HepG2 (cell line): ENCODE measurements at regions not wholly inside any gene's neighbourhood (a gene's known extent, or its start where the extent isn't known, plus 50 kb on each side); places are given as distances from the start of the nearest gene placed in this dataset.

Experiments
- ATAC-seq: fragments of 200-7000 bp; cut with Tn5 transposase; 3 replicates; pipeline ENCODE4 v1.9.1; 2020; ENCODE audit warnings: mild to moderate bottlenecking, moderate library complexity
- BruUV-seq: library from RNA; stranded (reverse); fragments of 400-500 nt; replicated peaks from 2 replicates; lab custom pipeline; 2021; lab: Mats Ljungman, UMichigan
- CTCF ChIA-PET: fragments of 300-600 bp; formaldehyde crosslinking; extraction: SDS; loops from one replicate; lab custom pipeline; 2021; ENCODE audit warnings: low total read pairs, inconsistent platforms, low intra/inter-chr PET ratio; lab: Yijun Ruan, JAX
- POLR2A ChIA-PET: fragments of 350-600 bp; sonication (Branson Sonifier 250); formaldehyde crosslinking; loops from one replicate; lab custom pipeline; 2020; ENCODE audit warnings: antibody characterized with exemption, inconsistent platforms; lab: Yijun Ruan, JAX
- DNase-seq: peaks from one replicate; pipeline ENCODE4 v3.0.0-alpha.2; 2015; ENCODE audit warnings: low spot score
- FAIRE-seq: peaks from 3 replicates; lab custom pipeline; 2011; peaks lifted over from hg19 to GRCh38; lab: Jason Lieb, UNC
- H2AFZ ChIP-seq: one replicate; pipeline ENCODE4 v1.6.1; 2011; ENCODE audit warnings: low read length, inconsistent platforms
- H3K27ac ChIP-seq: fragments of 300-600 bp; 3 replicates; pipeline ENCODE4 v1.8.0; 2011; ENCODE audit warnings: mixed run types, mild to moderate bottlenecking, mixed read lengths, low read length, inconsistent platforms; ENCODE audit not compliant: insufficient read depth; ENCODE audit errors: extremely low read length
- H3K27me3 ChIP-seq, 2 experiments: fragments of 200-600 bp in 1 of 2; 2 replicates in 1 of 2; 3 replicates in 1 of 2; pipeline versions ENCODE4 v1.6.0 to v1.8.0; 2011; ENCODE audit warnings: low read length in 2 of 2, mild to moderate bottlenecking in 2 of 2, moderate library complexity in 2 of 2, inconsistent platforms in 1 of 2; ENCODE audit not compliant: insufficient read depth in 2 of 2, control insufficient read depth in 1 of 2
- H3K36me3 ChIP-seq, 2 experiments: fragments of 200-600 bp in 1 of 2; replicated peaks in 1 of 2; 2 replicates in 1 of 2; 3 replicates in 1 of 2; pipeline versions ENCODE4 v1.5.1 to v1.8.0; 2011; ENCODE audit warnings: low read length in 2 of 2, inconsistent platforms in 1 of 2; ENCODE audit not compliant: insufficient read depth in 2 of 2, control insufficient read depth in 1 of 2
- H3K4me1 ChIP-seq: 2 replicates; pipeline ENCODE4 v1.5.1; 2012; ENCODE audit warnings: low read length, inconsistent platforms; ENCODE audit not compliant: insufficient read depth
- H3K4me2 ChIP-seq: 2 replicates; pipeline ENCODE4 v1.6.0; 2011; ENCODE audit warnings: low read depth, low read length, inconsistent platforms
- H3K4me3 ChIP-seq, 3 experiments: fragments of 200-600 bp in 1 of 3; sonication (generic), shearing (Covaris generic) in 1 of 3; replicated peaks in 1 of 3; 2 replicates each; pipeline ENCODE4 v1.5.1; 2011 to 2016; ENCODE audit warnings: low read length in 3 of 3, inconsistent platforms in 2 of 3, low read depth in 2 of 3, mild to moderate bottlenecking in 2 of 3, control low read depth in 1 of 3, mixed read lengths in 1 of 3; ENCODE audit not compliant: insufficient read depth in 1 of 3
- H3K79me2 ChIP-seq: one replicate; pipeline ENCODE4 v1.6.1; 2011; ENCODE audit warnings: low read length, inconsistent platforms; ENCODE audit not compliant: insufficient read depth
- H3K9ac ChIP-seq: 2 replicates; pipeline ENCODE4 v1.6.0; 2011; ENCODE audit warnings: mild to moderate bottlenecking, low read depth, low read length, inconsistent platforms; ENCODE audit not compliant: insufficient read depth
- H3K9me3 ChIP-seq: 2 replicates; pipeline ENCODE4 v1.5.1; 2012; ENCODE audit warnings: mild to moderate bottlenecking, low read length
- H4K20me1 ChIP-seq: 2 replicates; pipeline ENCODE4 v1.6.0; 2011; ENCODE audit warnings: inconsistent platforms, mild to moderate bottlenecking, low read length, moderate library complexity; ENCODE audit not compliant: insufficient read depth
- NFE2L2 ChIP-seq: fragments of 150-350 bp; IDR thresholded peaks from 2 replicates; pipeline ENCODE4 v1.6.1; 2014; ENCODE audit warnings: low read length
- SPEN ChIP-seq: sonication (generic); formaldehyde crosslinking; IDR thresholded peaks from 2 replicates; pipeline ENCODE4 v1.5.1; 2020; ENCODE audit warnings: low read depth, mild to moderate bottlenecking, missing genetic modification reagents
- TCF12 ChIP-seq, 2 experiments: fragments of 450-650 bp in 1 of 2; sonication (generic) in 1 of 2; formaldehyde crosslinking in 1 of 2; IDR thresholded peaks; 2 replicates each; pipeline versions ENCODE4 v1.6.1 to v1.8.0; 2017 to 2022; ENCODE audit warnings: antibody characterized with exemption in 1 of 2, mild to moderate bottlenecking in 1 of 2, missing genetic modification reagents in 1 of 2, moderate library complexity in 1 of 2
- ZFP37 ChIP-seq: sonication (generic); formaldehyde crosslinking; IDR thresholded peaks from 2 replicates; pipeline ENCODE4 v1.4.0; 2020; ENCODE audit warnings: missing genetic modification reagents, borderline replicate concordance
- ZNF605 ChIP-seq: sonication (generic); formaldehyde crosslinking; IDR thresholded peaks from 2 replicates; pipeline ENCODE4 v1.8.0; 2022; ENCODE audit warnings: mild to moderate bottlenecking, missing genetic modification reagents
- ZNF773 ChIP-seq: sonication (generic); formaldehyde crosslinking; IDR thresholded peaks from 2 replicates; pipeline ENCODE4 v1.4.0; 2020; ENCODE audit warnings: missing genetic modification reagents, borderline replicate concordance
- WGBS: methylation state at CpG from one replicate; pipeline ENCODE4 v1.1.6; 2017; ENCODE audit warnings: low lambda C conversion rate; 5-methylcytosine and 5-hydroxymethylcytosine counted together
- in situ Hi-C: cut with HindIII; loops from 2 replicates; pipeline ENCODE4 v1.10.0; 2017; ENCODE audit warnings: low pct_unique_long_range_greater_than_20kb; ENCODE audit not compliant: extremely low pct_ligation_motif_present
- intact Hi-C: fragments of 100-400 bp; cut with micrococcal nuclease; formaldehyde crosslinking; loops from one replicate; pipeline ENCODE4 v1.10.0; 2022; ENCODE audit not compliant: unreplicated experiment
- TF ChIP-seq, protein P1 (sequence below): IDR thresholded peaks from 2 replicates; pipeline ENCODE4 v1.6.1; 2016; ENCODE audit warnings: missing biosample characterization, missing genetic modification reagents, low read depth
- TF ChIP-seq, protein P2 (sequence below): sonication (generic); formaldehyde crosslinking; IDR thresholded peaks from 2 replicates; pipeline ENCODE4 v1.5.1; 2020; ENCODE audit warnings: missing genetic modification reagents, mild to moderate bottlenecking, borderline replicate concordance

GRCh38 chr10:78427497-78428031 is 393.9 kb downstream of the RPS24 start:
- Histone ChIP-seq H3K9me3 (no peaks in the 10 kb centered on the region), H3K4me2 (no peak overlapping the region), H3K36me3 (no peaks in the 10 kb centered on the region), H2AFZ (no peak overlapping the region), H3K27me3 (peaks cover 0 to 4% of the 10 kb centered on the region in 2 experiments; a peak in 2 of 5 replicates), H3K79me2 (no peaks in the 10 kb centered on the region), H4K20me1 (no peaks in the 10 kb centered on the region), H3K4me1 (peaks cover under 1% of the 10 kb centered on the region; the same call in 1 of the 2 replicates), H3K4me3 (no peak overlapping the region), H3K27ac (no peak overlapping the region), H3K9ac (no peak overlapping the region)
- BruUV-seq: no TSS peak
- 54% methylated on average over 2 of the region's 2 CpGs for WGBS
- intact Hi-C loops (loop anchor here (10.0 kb wide), 1 partner anchor 383 kb away; no protein-coding TSS in a partner anchor), in situ Hi-C loops (no loop called here)
- CTCF ChIA-PET: no interaction called here
- POLR2A ChIA-PET: no interaction called here
- FAIRE-seq (no peak), ATAC-seq (no peak), DNase-seq (no peak)
- TF ChIP-seq, protein P1, sequence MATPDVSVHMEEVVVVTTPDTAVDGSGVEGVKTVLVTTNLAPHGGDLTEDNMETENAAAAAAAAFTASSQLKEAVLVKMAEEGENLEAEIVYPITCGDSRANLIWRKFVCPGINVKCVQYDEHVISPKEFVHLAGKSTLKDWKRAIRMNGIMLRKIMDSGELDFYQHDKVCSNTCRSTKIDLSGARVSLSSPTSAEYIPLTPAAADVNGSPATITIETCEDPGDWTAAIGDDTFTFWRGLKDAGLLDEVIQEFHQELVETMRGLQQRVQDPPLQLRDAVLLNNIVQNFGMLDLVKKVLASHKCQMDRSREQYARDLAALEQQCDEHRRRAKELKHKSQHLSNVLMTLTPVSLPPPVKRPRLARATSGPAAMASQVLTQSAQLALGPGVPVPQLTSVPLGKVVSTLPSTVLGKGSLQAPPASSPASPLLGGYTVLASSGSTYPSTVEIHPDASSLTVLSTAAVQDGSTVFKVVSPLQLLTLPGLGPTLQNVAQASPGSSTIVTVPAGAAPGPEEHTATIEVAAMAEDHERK (CRISPR knock-in tag): no peak
- TF ChIP-seq, protein P2, sequence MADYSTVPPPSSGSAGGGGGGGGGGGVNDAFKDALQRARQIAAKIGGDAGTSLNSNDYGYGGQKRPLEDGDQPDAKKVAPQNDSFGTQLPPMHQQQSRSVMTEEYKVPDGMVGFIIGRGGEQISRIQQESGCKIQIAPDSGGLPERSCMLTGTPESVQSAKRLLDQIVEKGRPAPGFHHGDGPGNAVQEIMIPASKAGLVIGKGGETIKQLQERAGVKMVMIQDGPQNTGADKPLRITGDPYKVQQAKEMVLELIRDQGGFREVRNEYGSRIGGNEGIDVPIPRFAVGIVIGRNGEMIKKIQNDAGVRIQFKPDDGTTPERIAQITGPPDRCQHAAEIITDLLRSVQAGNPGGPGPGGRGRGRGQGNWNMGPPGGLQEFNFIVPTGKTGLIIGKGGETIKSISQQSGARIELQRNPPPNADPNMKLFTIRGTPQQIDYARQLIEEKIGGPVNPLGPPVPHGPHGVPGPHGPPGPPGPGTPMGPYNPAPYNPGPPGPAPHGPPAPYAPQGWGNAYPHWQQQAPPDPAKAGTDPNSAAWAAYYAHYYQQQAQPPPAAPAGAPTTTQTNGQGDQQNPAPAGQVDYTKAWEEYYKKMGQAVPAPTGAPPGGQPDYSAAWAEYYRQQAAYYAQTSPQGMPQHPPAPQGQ (CRISPR knock-in tag): no peak
- TF ChIP-seq TCF12 (IDR thresholded peaks at IDR 0.05) (no peak), TCF12 (CRISPR knock-in tag; IDR thresholded peaks at IDR 0.05) (no peak), NFE2L2 (no peak), ZNF605 (CRISPR knock-in tag) (no peak), ZFP37 (CRISPR knock-in tag) (no peak), SPEN (CRISPR knock-in tag) (no peak), ZNF773 (CRISPR knock-in tag) (no peak)
